GM21381 (cell line): ENCODE measurements at regions not wholly inside any gene's neighbourhood (a gene's known extent, or its start where the extent isn't known, plus 50 kb on each side); places are given as distances from the start of the nearest gene placed in this dataset.

Source experiments
- ATAC-seq: cut with Tn5 transposase; IDR thresholded peaks from one replicate; pipeline ENCODE4 v1.9.1; 2021; ENCODE audit warnings: mild to moderate bottlenecking, moderate library complexity; ENCODE audit not compliant: unreplicated experiment

GRCh38 chr18:8499810-8500675, 109.2 kb upstream of the RAB12 start:
- ATAC-seq: no peak

GRCh38 chr18:8501044-8501443, 108.2 kb upstream of the RAB12 start:
- ATAC-seq: no peak

- no peak for ATAC-seq
Observed at GRCh38 chr18:8503248-8503647, 106.0 kb upstream of the RAB12 start.

- no peak for ATAC-seq
Observed at GRCh38 chr18:8504424-8504823, 104.8 kb upstream of the RAB12 start.

- ATAC-seq: no peak
Observed at GRCh38 chr18:8504880-8505435, 104.3 kb upstream of the RAB12 start.

- ATAC-seq: no peak
Observed at GRCh38 chr18:8506251-8507049, 102.8 kb upstream of the RAB12 start.

- no peak for ATAC-seq
Observed at GRCh38 chr18:8507361-8507760, 101.9 kb upstream of the RAB12 start.

GRCh38 chr18:8507915-8508705, 101.1 kb upstream of the RAB12 start:
- no peak for ATAC-seq

GRCh38 chr18:8513249-8513648, 96.0 kb upstream of the RAB12 start:
- no peak for ATAC-seq

- no peak for ATAC-seq
Observed at GRCh38 chr18:8514409-8514808, 94.8 kb upstream of the RAB12 start.

GRCh38 chr18:8515142-8515865, 93.9 kb upstream of the RAB12 start:
- no peak for ATAC-seq

GRCh38 chr18:8516371-8517250, 92.6 kb upstream of the RAB12 start:
- ATAC-seq: no peak

GRCh38 chr18:8517276-8517675, 92.0 kb upstream of the RAB12 start:
- ATAC-seq: no peak

- ATAC-seq: no peak
Observed at GRCh38 chr18:8519102-8519501, 90.1 kb upstream of the RAB12 start.

- ATAC-seq: no peak
Observed at GRCh38 chr18:8520266-8520665, 89.0 kb upstream of the RAB12 start.

GRCh38 chr18:8522756-8523155, 86.5 kb upstream of the RAB12 start:
- no peak for ATAC-seq

- ATAC-seq: no peak
Observed at GRCh38 chr18:8525692-8526091, 83.5 kb upstream of the RAB12 start.

GRCh38 chr18:8526332-8526731, 82.9 kb upstream of the RAB12 start:
- ATAC-seq: no peak

GRCh38 chr18:8529609-8530008, 79.6 kb upstream of the RAB12 start:
- ATAC-seq: no peak
